Upper lobe of right lung (tissue), 1 donor: ENCODE measurements at regions not wholly inside any gene's neighbourhood (a gene's known extent, or its start where the extent isn't known, plus 50 kb on each side); places are given as distances from the start of the nearest gene placed in this dataset.

Experiments
- ATAC-seq: fragments of 200-7000 bp; cut with Tn5 transposase; one replicate; pipeline ENCODE4 v1.9.1; 2020; ENCODE audit warnings: mild to moderate bottlenecking, moderate library complexity
- DNase-seq: peaks from one replicate; pipeline ENCODE4 v3.0.0-alpha.2; 2020
- H3K27ac ChIP-seq: fragments of 200-600 bp; one replicate; pipeline ENCODE4 v1.8.0; 2022
- H3K27me3 ChIP-seq: fragments of 200-600 bp; one replicate; pipeline ENCODE4 v1.8.0; 2022; ENCODE audit warnings: mild to moderate bottlenecking
- H3K36me3 ChIP-seq: fragments of 200-600 bp; one replicate; pipeline ENCODE4 v1.8.0; 2022
- H3K4me1 ChIP-seq: fragments of 200-600 bp; one replicate; pipeline ENCODE4 v1.8.0; 2022
- H3K4me3 ChIP-seq: fragments of 200-600 bp; one replicate; pipeline ENCODE4 v1.8.0; 2022; ENCODE audit warnings: mild to moderate bottlenecking
- H3K9me3 ChIP-seq: fragments of 200-600 bp; one replicate; pipeline ENCODE4 v1.8.0; 2022
- intact Hi-C: fragments of 100-400 bp; cut with DNase I; formaldehyde crosslinking; loops from one replicate; pipeline ENCODE4 v1.11.0; 2022
- TF ChIP-seq, protein P1 (sequence below): fragments of 200-600 bp; IDR thresholded peaks from one replicate; pipeline ENCODE4 v1.8.0; 2022; ENCODE audit warnings: antibody characterized with exemption
- donor health status: DM: no; HTN: yes; CAD: no; lungs with severe emphysema.

GRCh38 chr11:90911192-90911591 lies 688.3 kb upstream of the CHORDC1 start:
- no peak for ATAC-seq

GRCh38 chr11:90908074-90908473 lies 685.2 kb upstream of the CHORDC1 start:
- ATAC-seq (no peak), DNase-seq (no peak)
- Histone ChIP-seq H3K9me3 (no peaks in the 10 kb centered on the region), H3K4me3 (no peak overlapping the region), H3K27me3 (no peaks in the 10 kb centered on the region), H3K27ac (no peak overlapping the region), H3K36me3 (no peaks in the 10 kb centered on the region), H3K4me1 (no peaks in the 10 kb centered on the region)
- intact Hi-C loops, result no loop called here
- TF ChIP-seq, protein P1, sequence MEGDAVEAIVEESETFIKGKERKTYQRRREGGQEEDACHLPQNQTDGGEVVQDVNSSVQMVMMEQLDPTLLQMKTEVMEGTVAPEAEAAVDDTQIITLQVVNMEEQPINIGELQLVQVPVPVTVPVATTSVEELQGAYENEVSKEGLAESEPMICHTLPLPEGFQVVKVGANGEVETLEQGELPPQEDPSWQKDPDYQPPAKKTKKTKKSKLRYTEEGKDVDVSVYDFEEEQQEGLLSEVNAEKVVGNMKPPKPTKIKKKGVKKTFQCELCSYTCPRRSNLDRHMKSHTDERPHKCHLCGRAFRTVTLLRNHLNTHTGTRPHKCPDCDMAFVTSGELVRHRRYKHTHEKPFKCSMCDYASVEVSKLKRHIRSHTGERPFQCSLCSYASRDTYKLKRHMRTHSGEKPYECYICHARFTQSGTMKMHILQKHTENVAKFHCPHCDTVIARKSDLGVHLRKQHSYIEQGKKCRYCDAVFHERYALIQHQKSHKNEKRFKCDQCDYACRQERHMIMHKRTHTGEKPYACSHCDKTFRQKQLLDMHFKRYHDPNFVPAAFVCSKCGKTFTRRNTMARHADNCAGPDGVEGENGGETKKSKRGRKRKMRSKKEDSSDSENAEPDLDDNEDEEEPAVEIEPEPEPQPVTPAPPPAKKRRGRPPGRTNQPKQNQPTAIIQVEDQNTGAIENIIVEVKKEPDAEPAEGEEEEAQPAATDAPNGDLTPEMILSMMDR, result peak; percentile 12

More at GRCh38 chr11:90911192-90911591, 688.3 kb upstream of the CHORDC1 start:
- intact Hi-C loops, result no loop called here
- no peaks in the 10 kb centered on the region for H3K4me1 ChIP-seq
- DNase-seq, result no peak
- H3K27ac ChIP-seq, result no peak overlapping the region
- no peaks in the 10 kb centered on the region for H3K27me3 ChIP-seq
- no peaks in the 10 kb centered on the region for H3K36me3 ChIP-seq
- TF ChIP-seq, protein P1, result no peak
- no peaks in the 10 kb centered on the region for H3K9me3 ChIP-seq
- no peak overlapping the region for H3K4me3 ChIP-seq

GRCh38 chr11:90895850-90896249 lies 673.0 kb upstream of the CHORDC1 start:
- Histone ChIP-seq H3K4me3 (no peak overlapping the region), H3K27ac (no peak overlapping the region), H3K9me3 (no peaks in the 10 kb centered on the region), H3K4me1 (no peaks in the 10 kb centered on the region), H3K27me3 (no peaks in the 10 kb centered on the region), H3K36me3 (no peaks in the 10 kb centered on the region)
- ATAC-seq (no peak), DNase-seq (no peak)
- TF ChIP-seq, protein P1, result no peak
- intact Hi-C loops, result no loop called here

DNA sequence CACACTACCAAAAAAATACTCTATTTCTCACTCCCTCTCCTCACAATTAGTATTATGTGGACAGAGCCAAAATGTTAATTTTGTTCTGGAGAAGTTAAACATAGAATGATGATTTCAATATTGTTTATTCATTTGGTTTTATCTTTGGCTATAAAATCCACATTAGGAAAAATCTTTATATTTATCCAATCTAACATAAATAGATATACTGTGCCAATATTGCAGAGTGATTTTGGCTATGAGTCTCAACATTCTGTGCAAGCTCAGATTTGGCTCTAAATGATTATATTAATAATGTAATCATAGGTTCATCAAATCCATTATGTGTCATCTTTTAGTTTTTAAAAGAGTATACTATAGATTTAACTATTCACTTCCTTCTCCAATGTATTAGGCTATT lies 667.5 kb upstream of the CHORDC1 start:
- H3K27ac ChIP-seq, result no peak overlapping the region
- TF ChIP-seq, protein P1, result no peak
- no peaks in the 10 kb centered on the region for H3K36me3 ChIP-seq
- no peak for DNase-seq
- no peaks in the 10 kb centered on the region for H3K4me1 ChIP-seq
- no peaks in the 10 kb centered on the region for H3K27me3 ChIP-seq
- no peak overlapping the region for H3K4me3 ChIP-seq
- H3K9me3 ChIP-seq, result no peaks in the 10 kb centered on the region
- intact Hi-C loops, result no loop called here
- no peak for ATAC-seq

DNA sequence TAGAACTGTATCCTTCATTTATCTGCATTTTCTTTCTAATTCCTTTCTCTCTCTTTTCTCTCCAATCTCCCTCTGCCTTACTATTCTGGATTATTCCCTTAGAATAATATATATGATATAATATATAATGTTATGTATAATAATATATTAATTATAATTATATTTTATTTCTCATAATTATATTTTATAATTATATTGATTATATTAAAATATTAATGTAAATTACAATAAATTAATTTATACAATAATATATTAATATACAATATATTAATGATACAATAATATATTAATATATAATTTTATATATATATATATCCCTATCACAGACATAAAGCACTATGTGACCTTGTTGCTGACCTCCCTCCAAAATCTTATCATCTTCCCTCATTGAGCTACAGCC lies 661.3 kb upstream of the CHORDC1 start:
- DNase-seq, result no peak
- H3K4me3 ChIP-seq, result no peak overlapping the region
- H3K27me3 ChIP-seq, result no peaks in the 10 kb centered on the region
- H3K9me3 ChIP-seq, result no peaks in the 10 kb centered on the region
- ATAC-seq, result no peak
- no peaks in the 10 kb centered on the region for H3K4me1 ChIP-seq
- no peak overlapping the region for H3K27ac ChIP-seq
- TF ChIP-seq, protein P1, result no peak
- intact Hi-C loops, result no loop called here
- no peaks in the 10 kb centered on the region for H3K36me3 ChIP-seq

GRCh38 chr11:90874986-90875385 lies 652.1 kb upstream of the CHORDC1 start:
- TF ChIP-seq, protein P1, result no peak
- Histone ChIP-seq H3K4me3 (no peak overlapping the region), H3K36me3 (no peaks in the 10 kb centered on the region), H3K27me3 (no peaks in the 10 kb centered on the region), H3K27ac (no peak overlapping the region), H3K4me1 (no peaks in the 10 kb centered on the region), H3K9me3 (no peaks in the 10 kb centered on the region)
- ATAC-seq, result no peak
- DNase-seq, result no peak
- intact Hi-C loops, result no loop called here
